Trophoblast cell (in vitro differentiated cells and primary cell): ENCODE measurements at regions not wholly inside any gene's neighbourhood (a gene's known extent, or its start where the extent isn't known, plus 50 kb on each side); places are given as distances from the start of the nearest gene placed in this dataset.

Experiments used
- DNase-seq, 2 donors: peaks; one replicate each; pipeline ENCODE4 v3.0.0-alpha.2; 2016
- H2AFZ ChIP-seq: 2 replicates; pipeline ENCODE4 v1.6.1; 2013; ENCODE audit warnings: low read length, moderate library complexity, mild to moderate bottlenecking; ENCODE audit not compliant: insufficient read depth, poor library complexity
- H2AK5ac ChIP-seq: 2 replicates; pipeline ENCODE4 v1.6.1; 2013; ENCODE audit warnings: mild to moderate bottlenecking, low read length
- H2BK120ac ChIP-seq: 2 replicates; pipeline ENCODE4 v1.6.1; 2013; ENCODE audit warnings: low read length, mild to moderate bottlenecking, moderate library complexity; ENCODE audit not compliant: insufficient read depth, poor library complexity
- H2BK12ac ChIP-seq: 2 replicates; pipeline ENCODE4 v1.6.1; 2013; ENCODE audit warnings: mild to moderate bottlenecking, low read length, moderate library complexity
- H2BK5ac ChIP-seq: 2 replicates; pipeline ENCODE4 v1.6.1; 2013; ENCODE audit warnings: low read length, low read depth, moderate library complexity, mild to moderate bottlenecking; ENCODE audit not compliant: poor library complexity
- H3K14ac ChIP-seq: 2 replicates; pipeline ENCODE4 v1.6.1; 2013; ENCODE audit warnings: mild to moderate bottlenecking, low read length
- H3K18ac ChIP-seq: 2 replicates; pipeline ENCODE4 v1.6.1; 2013; ENCODE audit warnings: mild to moderate bottlenecking, low read length
- H3K23ac ChIP-seq: 2 replicates; pipeline ENCODE4 v1.6.1; 2013; ENCODE audit warnings: low read length
- H3K27ac ChIP-seq: 2 replicates; pipeline ENCODE4 v1.5.1; 2013; ENCODE audit warnings: low read depth, mild to moderate bottlenecking, inconsistent platforms, low read length, moderate library complexity
- H3K27me3 ChIP-seq: 2 replicates; pipeline ENCODE4 v1.6.1; 2013; ENCODE audit warnings: inconsistent platforms, mild to moderate bottlenecking, low read length, moderate library complexity; ENCODE audit not compliant: insufficient read depth
- H3K36me3 ChIP-seq, 2 experiments: 1 replicate in 1 of 2; 2 replicates in 1 of 2; pipeline ENCODE4 v1.6.1; 2013; ENCODE audit warnings: low read length in 2 of 2, mild to moderate bottlenecking in 2 of 2, moderate library complexity in 1 of 2; ENCODE audit not compliant: insufficient read depth in 2 of 2, control insufficient read depth in 1 of 2
- H3K4ac ChIP-seq: 2 replicates; pipeline ENCODE4 v1.6.1; 2013; ENCODE audit warnings: low read depth, mild to moderate bottlenecking, low read length, moderate library complexity
- H3K4me1 ChIP-seq, 2 experiments: 1 replicate in 1 of 2; 2 replicates in 1 of 2; pipeline ENCODE4 v1.6.1; 2013; ENCODE audit warnings: low read length in 2 of 2, mild to moderate bottlenecking in 2 of 2, moderate library complexity in 1 of 2; ENCODE audit not compliant: insufficient read depth in 2 of 2, control insufficient read depth in 1 of 2
- H3K4me2 ChIP-seq: 2 replicates; pipeline ENCODE4 v1.6.1; 2013; ENCODE audit warnings: inconsistent platforms, mild to moderate bottlenecking, low read length, moderate library complexity
- H3K4me3 ChIP-seq: 2 replicates; pipeline ENCODE4 v1.5.1; 2013; ENCODE audit warnings: mild to moderate bottlenecking, low read depth, low read length, inconsistent platforms
- H3K79me1 ChIP-seq: one replicate; pipeline ENCODE4 v1.6.1; 2013; ENCODE audit warnings: low read length
- H3K79me2 ChIP-seq: 2 replicates; pipeline ENCODE4 v1.6.1; 2013; ENCODE audit warnings: low read length, mild to moderate bottlenecking; ENCODE audit not compliant: control insufficient read depth, insufficient read depth, poor library complexity
- H3K9ac ChIP-seq: 2 replicates; pipeline ENCODE4 v1.6.1; 2013; ENCODE audit warnings: mild to moderate bottlenecking, low read length
- H3K9me3 ChIP-seq: 2 replicates; pipeline ENCODE4 v1.6.1; 2013; ENCODE audit warnings: low read depth, mild to moderate bottlenecking, control low read depth, inconsistent platforms, low read length; ENCODE audit not compliant: insufficient read depth
- H4K12ac ChIP-seq: 2 replicates; pipeline ENCODE4 v1.6.1; 2013; ENCODE audit warnings: low read depth, mild to moderate bottlenecking, low read length, moderate library complexity
- H4K8ac ChIP-seq: 2 replicates; pipeline ENCODE4 v1.6.1; 2013; ENCODE audit warnings: low read depth, mild to moderate bottlenecking, low read length, moderate library complexity
- H4K91ac ChIP-seq: one replicate; pipeline ENCODE4 v1.6.1; 2013; ENCODE audit warnings: low read depth, mild to moderate bottlenecking, low read length, moderate library complexity
- WGBS: extraction: QIAGEN DNeasy Blood & Tissue Kit; methylation state at CpG from one replicate; pipeline ENCODE4 v1.1.7; 2013; ENCODE audit warnings: missing lambda C conversion rate; ENCODE audit not compliant: insufficient read length, insufficient coverage; ENCODE audit errors: extremely low coverage; 5-methylcytosine and 5-hydroxymethylcytosine counted together

DNA sequence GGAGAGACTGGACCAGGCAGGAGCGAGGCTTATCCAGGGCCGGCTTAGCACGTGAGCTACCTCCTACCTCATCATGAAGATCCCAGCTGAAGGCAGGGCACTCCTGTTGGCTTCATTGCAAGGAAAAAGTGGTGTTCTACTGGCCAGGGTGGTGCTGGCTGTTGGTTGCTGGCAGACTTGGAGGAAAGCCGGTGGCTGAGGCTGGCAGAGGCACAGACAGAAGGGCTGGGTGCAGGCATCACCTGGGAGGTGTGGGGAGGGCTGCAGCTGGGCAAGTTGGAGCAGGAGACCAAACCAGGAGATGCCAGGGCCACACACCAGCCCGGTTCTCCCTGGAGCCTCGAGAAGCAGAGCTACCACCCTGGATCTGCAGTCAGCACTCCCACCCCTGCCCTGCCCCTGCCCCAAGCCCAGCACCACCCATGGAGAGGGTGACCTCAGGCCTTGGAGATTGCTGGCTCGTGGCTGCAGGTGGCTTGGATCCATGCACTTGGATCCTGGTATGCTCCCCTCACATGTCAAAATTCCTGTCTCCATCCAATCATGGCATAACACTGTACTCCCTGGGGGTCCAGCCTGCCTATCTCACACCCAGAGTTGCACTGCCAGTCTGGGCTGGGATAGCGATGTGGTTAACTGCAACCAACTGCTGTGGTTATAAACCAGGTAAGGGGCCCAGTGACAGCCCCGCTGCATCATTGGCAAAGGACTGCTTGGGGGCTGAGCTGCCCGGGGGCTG, 49.7 kb downstream of the GLI2 start:
- no peaks in the 10 kb centered on the region for H3K79me1 ChIP-seq
- no peak overlapping the region for H2BK5ac ChIP-seq

DNA sequence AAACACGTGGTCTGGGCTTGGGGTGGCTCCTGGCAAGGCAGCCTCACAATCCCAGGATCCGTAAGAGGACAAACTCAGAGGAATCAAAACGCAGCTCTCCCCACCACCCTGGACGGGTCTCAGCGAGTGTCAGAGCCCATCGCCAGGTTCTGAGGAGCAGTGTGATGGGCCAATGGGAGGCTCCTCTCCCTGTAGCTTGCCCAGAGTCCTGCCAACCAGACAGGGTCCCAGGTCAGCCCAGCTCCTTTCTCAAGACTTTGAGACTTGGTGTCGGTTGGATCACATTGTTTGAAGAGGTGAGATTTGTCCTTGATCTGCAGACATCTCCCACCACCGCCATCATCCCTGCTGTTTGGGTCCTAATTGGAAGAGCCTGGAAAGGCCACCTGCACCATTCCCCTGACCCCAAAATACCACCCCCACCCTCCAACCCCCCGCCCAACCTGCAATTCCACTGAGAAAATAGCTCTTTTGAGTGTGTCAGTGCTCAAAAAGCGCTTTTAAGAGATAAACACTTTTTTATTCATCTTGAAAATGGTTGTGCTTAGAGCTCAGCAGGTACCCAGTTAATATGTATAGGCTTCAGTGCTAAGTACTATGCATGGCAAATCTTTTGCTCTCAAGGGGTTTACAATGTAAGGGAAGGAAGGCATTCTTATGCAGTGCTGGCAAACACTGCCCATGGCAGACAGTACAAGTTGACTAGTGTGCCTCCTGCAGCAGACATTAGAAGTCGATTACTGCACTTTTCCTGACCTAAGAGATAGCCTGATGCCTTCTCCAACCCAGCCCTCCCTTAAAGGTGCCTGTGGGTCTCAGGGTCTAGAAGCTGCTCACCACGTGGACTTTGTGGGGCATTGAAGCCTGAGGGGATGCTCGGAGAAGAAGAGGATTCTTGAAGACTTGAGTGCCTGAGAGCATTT, 50.6 kb downstream of the GLI2 start:
- Histone ChIP-seq H2BK5ac (no peak overlapping the region), H3K36me3 (no peaks in the 10 kb centered on the region), H3K79me2 (no peaks in the 10 kb centered on the region), H3K4ac (no peak overlapping the region), H3K27ac (no peak overlapping the region), H3K4me3 (no peak overlapping the region), H3K27me3 (no peaks in the 10 kb centered on the region), H2BK120ac (no peak overlapping the region), H4K12ac (no peak overlapping the region), H2AK5ac (no peak overlapping the region), H3K14ac (no peak overlapping the region), H2AFZ (no peak overlapping the region), H3K9me3 (no peaks in the 10 kb centered on the region), H3K4me1 (peaks cover 2 to 9% of the 10 kb centered on the region in 2 experiments), H3K4me2 (no peak overlapping the region), H2BK12ac (no peak overlapping the region), H4K91ac (no peak overlapping the region), H3K23ac (no peak overlapping the region), H3K9ac (no peak overlapping the region), H3K79me1 (no peaks in the 10 kb centered on the region), H3K18ac (no peak overlapping the region), H4K8ac (no peak overlapping the region)
- no CpG with 5 or more reads among the region's 13 CpGs for WGBS
- no peak for DNase-seq

More for the DNA sequence above, 49.7 kb downstream of the GLI2 start:
- no peaks in the 10 kb centered on the region for H3K79me2 ChIP-seq
- no peak overlapping the region for H4K12ac ChIP-seq
- H3K23ac ChIP-seq = no peak overlapping the region
- no peak overlapping the region for H3K4me2 ChIP-seq
- H3K4ac ChIP-seq = no peak overlapping the region
- H2BK120ac ChIP-seq = no peak overlapping the region
- no CpG with 5 or more reads among the region's 10 CpGs for WGBS
- no peak overlapping the region for H4K8ac ChIP-seq
- no peaks in the 10 kb centered on the region for H3K36me3 ChIP-seq
- H3K9me3 ChIP-seq = no peaks in the 10 kb centered on the region
- no peak overlapping the region for H3K27ac ChIP-seq
- no peak overlapping the region for H2AFZ ChIP-seq
- no peak overlapping the region for H3K9ac ChIP-seq
- no peak overlapping the region for H2BK12ac ChIP-seq
- no peak overlapping the region for H2AK5ac ChIP-seq
- no peaks in the 10 kb centered on the region for H3K27me3 ChIP-seq
- no peak overlapping the region for H4K91ac ChIP-seq
- no peak overlapping the region for H3K18ac ChIP-seq
- no peak overlapping the region for H3K14ac ChIP-seq
- peaks cover 1 to 11% of the 10 kb centered on the region in 2 experiments for H3K4me1 ChIP-seq
- H3K4me3 ChIP-seq = peak overlapping the region; percentile 8
- no peak for DNase-seq

DNA sequence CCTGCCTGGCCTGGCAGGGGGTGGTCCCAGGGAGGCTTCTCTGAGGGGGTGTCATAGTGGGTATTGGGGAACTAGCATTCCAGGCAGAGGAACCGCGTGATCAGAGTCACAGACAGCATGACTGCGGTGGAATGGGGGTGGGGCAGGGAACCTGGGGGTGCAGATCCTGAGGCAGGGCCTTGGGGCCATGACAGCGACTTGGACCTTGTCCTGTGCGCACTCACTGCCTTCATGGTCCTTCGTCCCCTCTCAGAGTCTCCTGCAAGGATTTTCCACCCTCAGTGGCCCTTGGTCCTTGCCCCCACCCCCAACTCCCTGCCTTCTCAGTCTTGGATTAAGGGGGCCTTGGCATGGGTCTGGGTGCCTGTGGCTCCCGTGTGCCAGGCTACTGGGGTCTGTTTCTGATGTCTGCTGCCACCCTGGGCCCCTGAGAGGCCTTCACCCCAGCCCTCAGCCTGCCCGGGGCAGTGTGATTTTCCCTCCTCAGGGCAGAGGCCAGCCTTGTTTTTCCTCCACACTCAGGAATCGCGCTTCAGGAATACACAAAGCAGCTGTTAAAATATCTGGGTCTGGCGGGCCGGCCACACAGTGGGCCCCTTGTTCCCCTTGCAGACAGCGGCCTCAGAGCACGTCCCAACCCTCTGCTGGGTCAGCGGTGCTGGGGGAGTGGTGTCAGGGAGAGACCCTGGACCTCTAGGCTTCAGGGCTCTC, 51.6 kb downstream of the GLI2 start:
- Histone ChIP-seq H3K27ac (no peak overlapping the region), H3K36me3 (no peaks in the 10 kb centered on the region), H3K27me3 (no peaks in the 10 kb centered on the region), H3K23ac (no peak overlapping the region), H4K8ac (no peak overlapping the region), H2BK12ac (no peak overlapping the region), H4K91ac (no peak overlapping the region), H3K4ac (no peak overlapping the region), H2AK5ac (no peak overlapping the region), H3K18ac (no peak overlapping the region), H4K12ac (no peak overlapping the region), H3K79me1 (no peaks in the 10 kb centered on the region), H2BK120ac (no peak overlapping the region), H3K79me2 (no peaks in the 10 kb centered on the region), H2AFZ (no peak overlapping the region), H2BK5ac (no peak overlapping the region), H3K9ac (no peak overlapping the region), H3K4me2 (no peak overlapping the region), H3K9me3 (peaks cover 3% of the 10 kb centered on the region), H3K14ac (no peak overlapping the region), H3K4me1 (peaks cover 8 to 16% of the 10 kb centered on the region in 2 experiments), H3K4me3 (no peak overlapping the region)
- WGBS = no CpG with 5 or more reads among the region's 15 CpGs
- no peak for DNase-seq
